ENCODE measurements at regions not wholly inside any gene's neighbourhood (a gene's known extent, or its start where the extent isn't known, plus 50 kb on each side); places are given as distances from the start of the nearest gene placed in this dataset.
"Not testable (repeated sequence)": the region's sequence is repeated elsewhere in the genome, so short reads cannot be mapped to it uniquely, and the experiment has no call there.

- not testable (repeated sequence) for DNase-seq
Observed at GRCh38 chr1:146314449-146315246, 85.8 kb upstream of the NOTCH2NLA start.

GRCh38 chr1:146310579-146310978 lies 81.8 kb upstream of the NOTCH2NLA start:
- not testable (repeated sequence) for DNase-seq

DNA sequence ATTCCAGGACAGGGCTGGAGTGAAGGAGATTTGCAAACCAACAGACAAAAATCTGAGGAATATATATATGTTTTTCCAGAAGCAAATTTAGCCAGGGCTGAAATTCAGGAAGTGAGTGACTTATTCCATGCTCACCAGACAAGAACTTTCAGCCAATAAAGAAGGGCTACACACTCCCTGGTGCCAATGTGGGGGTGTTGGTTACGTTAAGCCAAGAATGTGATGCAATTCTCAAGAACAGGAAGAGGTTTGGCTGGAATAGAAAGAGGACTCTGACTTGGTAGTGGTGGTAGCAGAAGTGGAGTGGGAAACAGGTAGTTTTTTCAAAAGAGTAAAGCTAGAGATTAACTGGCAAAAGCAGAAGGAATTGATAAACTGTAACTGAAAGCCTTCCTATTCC lies 80.6 kb upstream of the NOTCH2NLA start:
- not testable (repeated sequence) for DNase-seq

- peak in 1 of 2 donors; percentile 10 for DNase-seq
Observed at GRCh38 chr1:146308892-146309291, 80.1 kb upstream of the NOTCH2NLA start.

- not testable (repeated sequence) for DNase-seq
Observed at GRCh38 chr1:146308152-146308551, 79.3 kb upstream of the NOTCH2NLA start.

- not testable (repeated sequence) for DNase-seq
Observed at GRCh38 chr1:146307632-146308031, 78.8 kb upstream of the NOTCH2NLA start.

- not testable (repeated sequence) for DNase-seq
Observed at GRCh38 chr1:146306651-146307050, 77.8 kb upstream of the NOTCH2NLA start.

GRCh38 chr1:146305442-146305841 lies 76.6 kb upstream of the NOTCH2NLA start:
- DNase-seq: not testable (repeated sequence)

DNA sequence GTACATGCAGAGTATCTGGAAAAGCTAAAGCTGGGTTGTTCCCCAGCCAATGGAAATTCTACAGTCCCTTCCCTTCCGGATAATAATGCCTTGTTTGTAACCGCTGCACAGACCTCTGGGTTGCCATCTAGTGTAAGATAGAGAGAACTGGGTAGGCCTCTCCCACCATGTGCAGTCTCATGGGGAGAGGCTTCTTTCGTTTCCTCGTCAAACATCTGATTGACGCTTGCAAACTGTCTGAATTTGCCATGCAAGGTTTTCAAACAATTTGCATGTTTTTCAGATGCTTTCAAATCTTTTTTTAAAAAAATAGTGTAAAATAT lies 69.7 kb upstream of the NOTCH2NLA start:
- not testable (repeated sequence) for DNase-seq

- not testable (repeated sequence) for DNase-seq
Observed at GRCh38 chr1:146297781-146298574, 69.2 kb upstream of the NOTCH2NLA start.

GRCh38 chr1:146292940-146293936 lies 64.4 kb upstream of the NOTCH2NLA start:
- not testable (repeated sequence) for DNase-seq

- DNase-seq: not testable (repeated sequence)
Observed at GRCh38 chr1:146292424-146292823, 63.6 kb upstream of the NOTCH2NLA start.

GRCh38 chr1:146287881-146288280 lies 59.1 kb upstream of the NOTCH2NLA start:
- not testable (repeated sequence) for DNase-seq

DNA sequence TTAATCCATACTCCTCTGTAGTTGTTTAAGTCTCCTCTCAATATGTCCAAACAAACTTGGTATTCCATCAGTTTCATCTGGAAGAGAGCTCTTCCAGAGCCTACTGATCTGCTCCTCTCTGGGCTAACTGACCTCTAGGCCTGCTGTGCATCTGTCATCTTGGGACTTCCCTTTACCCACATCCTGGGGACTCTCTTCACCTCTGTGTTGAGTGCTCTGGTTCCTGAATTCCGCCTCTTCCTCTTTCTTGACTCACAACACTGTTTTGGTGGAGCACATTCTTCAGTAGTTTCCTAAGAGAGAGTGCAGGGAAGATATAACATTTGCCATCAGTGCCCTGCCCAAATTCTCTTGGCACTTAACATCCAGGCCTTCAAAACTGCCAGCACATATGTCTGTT lies 55.9 kb upstream of the NOTCH2NLA start:
- DNase-seq: not testable (repeated sequence)

- not testable (repeated sequence) for DNase-seq
Observed at GRCh38 chr1:146283527-146283880, 54.7 kb upstream of the NOTCH2NLA start.

- not testable (repeated sequence) for DNase-seq
Observed at GRCh38 chr1:146282807-146283526, 54.1 kb upstream of the NOTCH2NLA start.

GRCh38 chr1:146281522-146281921 lies 52.7 kb upstream of the NOTCH2NLA start:
- DNase-seq: not testable (repeated sequence)

GRCh38 chr1:146278758-146279157 lies 49.9 kb upstream of the NOTCH2NLA start:
- not testable (repeated sequence) for DNase-seq

Measured in stimulated activated CD4-positive, alpha-beta T cell treated with anti-CD3 and anti-CD28 coated beads, Interleukin-2, amount 100 ng/mL, for 24 hours (primary cell).